ENCODE measurements at regions not wholly inside any gene's neighbourhood (a gene's known extent, or its start where the extent isn't known, plus 50 kb on each side); places are given as distances from the start of the nearest gene placed in this dataset.
A peak's percentile ranks its signal among the peaks of the same experiment; 100 is the strongest.

GRCh38 chr10:31604646-31605170, 285.7 kb downstream of the ZEB1 start:
- no peak for DNase-seq

GRCh38 chr10:31604096-31604495, 285.1 kb downstream of the ZEB1 start:
- no peak for DNase-seq

GRCh38 chr10:31603235-31604087, 284.4 kb downstream of the ZEB1 start:
- DNase-seq = peak; percentile 84 to 97

- DNase-seq = peak in 1 of 2 experiments; percentile 45
Measured at GRCh38 chr10:31602541-31603234, 283.7 kb downstream of the ZEB1 start.

GRCh38 chr10:31601136-31601535, 282.1 kb downstream of the ZEB1 start:
- no peak for DNase-seq

GRCh38 chr10:31599626-31600504, 280.8 kb downstream of the ZEB1 start:
- no peak for DNase-seq

- no peak for DNase-seq
Measured at GRCh38 chr10:31596765-31597164, 277.7 kb downstream of the ZEB1 start.

GRCh38 chr10:31595992-31596391, 277.0 kb downstream of the ZEB1 start:
- DNase-seq = no peak

- DNase-seq = no peak
Measured at GRCh38 chr10:31594347-31594873, 275.4 kb downstream of the ZEB1 start.

- DNase-seq = no peak
Measured at GRCh38 chr10:31593124-31593523, 274.1 kb downstream of the ZEB1 start.

- no peak for DNase-seq
Measured at GRCh38 chr10:31591569-31591968, 272.6 kb downstream of the ZEB1 start.

- DNase-seq = no peak
Measured at GRCh38 chr10:31590023-31590800, 271.2 kb downstream of the ZEB1 start.

GRCh38 chr10:31587691-31588090, 268.7 kb downstream of the ZEB1 start:
- DNase-seq = no peak

GRCh38 chr10:31586723-31587638, 268.0 kb downstream of the ZEB1 start:
- no peak for DNase-seq

- DNase-seq = no peak
Measured at GRCh38 chr10:31584876-31585275, 265.9 kb downstream of the ZEB1 start.

- DNase-seq = no peak
Measured at GRCh38 chr10:31584098-31584631, 265.1 kb downstream of the ZEB1 start.

- DNase-seq = no peak
Measured at GRCh38 chr10:31583293-31583692, 264.3 kb downstream of the ZEB1 start.

- no peak for DNase-seq
Measured at GRCh38 chr10:31582365-31583052, 263.5 kb downstream of the ZEB1 start.

- DNase-seq = no peak
Measured at GRCh38 chr10:31581741-31582323, 262.8 kb downstream of the ZEB1 start.

Measured in NCI-H187 (cell line).